Activated naive CD4-positive, alpha-beta T cell treated with anti-CD3 and anti-CD28 coated beads, Interleukin-2, amount 50 U/mL, for 24 hours (primary cell): ENCODE measurements at regions not wholly inside any gene's neighbourhood (a gene's known extent, or its start where the extent isn't known, plus 50 kb on each side); places are given as distances from the start of the nearest gene placed in this dataset.
"Not testable (repeated sequence)": the region's sequence is repeated elsewhere in the genome, so short reads cannot be mapped to it uniquely, and the experiment has no call there.

ENCODE experiments used
- H3K27ac Mint-ChIP-seq: one replicate; pipeline ENCODE4 v1.8.0; 2021; ENCODE audit warnings: mild to moderate bottlenecking, mixed read lengths
- H3K27me3 Mint-ChIP-seq: one replicate; pipeline ENCODE4 v1.8.0; 2021; ENCODE audit warnings: mixed read lengths
- H3K36me3 Mint-ChIP-seq: one replicate; pipeline ENCODE4 v1.8.0; 2021; ENCODE audit warnings: mixed read lengths
- H3K4me1 Mint-ChIP-seq: one replicate; pipeline ENCODE4 v1.8.0; 2021; ENCODE audit warnings: mixed read lengths
- H3K4me3 Mint-ChIP-seq: one replicate; pipeline ENCODE4 v1.8.0; 2021; ENCODE audit warnings: mild to moderate bottlenecking, mixed read lengths
- H3K9me3 Mint-ChIP-seq: one replicate; pipeline ENCODE4 v1.8.0; 2021; ENCODE audit warnings: mixed read lengths

DNA sequence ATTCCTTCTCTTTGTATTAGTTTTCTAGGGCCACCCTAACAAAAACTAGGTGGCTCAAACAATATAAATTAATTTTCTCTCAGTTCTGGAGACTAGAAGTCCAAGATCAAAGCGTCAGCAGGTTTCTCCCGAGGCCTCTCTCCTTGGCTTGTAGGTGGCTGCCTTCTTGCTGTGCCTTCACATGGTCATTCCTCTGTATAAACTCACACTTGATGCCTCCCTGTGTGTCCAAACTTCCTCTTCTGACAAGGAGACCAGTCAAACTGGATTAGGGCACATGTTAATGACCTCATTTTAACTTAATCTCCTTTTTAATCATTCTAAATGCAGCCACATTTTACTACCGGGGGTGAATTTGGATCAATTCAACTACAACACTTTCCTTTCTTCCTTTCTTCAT is 691.1 kb downstream of the DIPK2A start:
- H3K27ac Mint-ChIP-seq = no peak overlapping the region
- peaks cover 5% of the 10 kb centered on the region for H3K9me3 Mint-ChIP-seq
- H3K36me3 Mint-ChIP-seq = no peaks in the 10 kb centered on the region
- H3K27me3 Mint-ChIP-seq = no peaks in the 10 kb centered on the region
- H3K4me1 Mint-ChIP-seq = no peaks in the 10 kb centered on the region
- H3K4me3 Mint-ChIP-seq = no peak overlapping the region

DNA sequence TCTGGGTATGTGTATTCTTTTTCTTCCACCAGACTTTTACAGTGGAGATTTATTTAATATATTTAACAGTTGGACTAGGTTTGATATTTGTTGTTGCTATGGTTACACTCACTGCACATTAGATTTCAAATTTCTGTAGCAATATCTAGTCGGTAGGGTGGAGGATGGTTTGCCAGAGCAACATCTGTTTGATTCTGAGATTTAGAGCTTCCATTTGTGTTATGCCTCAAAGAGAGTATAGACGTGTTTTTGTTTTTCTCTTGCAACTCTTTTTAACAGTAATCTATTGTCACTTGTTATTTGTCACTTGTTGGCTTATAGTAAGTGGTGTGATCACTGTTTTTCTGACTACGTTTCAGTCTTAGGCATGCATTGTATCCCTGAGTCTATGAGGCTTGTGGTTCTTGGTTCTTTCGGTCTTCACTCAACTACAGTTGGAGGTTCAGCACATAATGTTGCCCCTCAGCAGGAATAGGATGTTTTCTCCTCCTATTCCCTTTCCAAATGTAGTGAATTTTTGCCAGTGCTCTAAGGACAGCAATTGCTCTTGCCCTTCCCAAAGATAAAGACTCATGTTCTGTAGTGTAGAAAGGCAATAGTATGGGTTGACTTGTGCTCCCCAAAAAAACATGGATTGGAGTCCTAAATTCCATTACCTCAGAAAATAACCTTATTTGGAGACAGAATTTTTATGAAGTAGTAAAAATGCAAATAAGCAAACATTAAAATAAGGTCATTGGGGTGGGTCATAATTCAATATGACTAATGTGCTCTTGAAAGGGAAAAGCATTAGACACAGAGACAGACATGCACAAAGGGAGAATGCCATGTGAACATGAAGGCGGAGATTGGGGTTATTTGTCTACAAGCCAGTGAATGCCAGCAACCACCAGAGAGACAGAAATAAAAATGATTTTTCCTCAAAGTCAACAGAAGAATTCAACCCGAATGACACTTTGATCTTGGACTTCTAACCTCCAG is 692.1 kb downstream of the DIPK2A start:
- Mint-ChIP-seq H3K4me3 (no peak overlapping the region), H3K27ac (no peak overlapping the region), H3K36me3 (no peaks in the 10 kb centered on the region), H3K4me1 (no peaks in the 10 kb centered on the region), H3K9me3 (peaks cover 5% of the 10 kb centered on the region), H3K27me3 (no peaks in the 10 kb centered on the region)

DNA sequence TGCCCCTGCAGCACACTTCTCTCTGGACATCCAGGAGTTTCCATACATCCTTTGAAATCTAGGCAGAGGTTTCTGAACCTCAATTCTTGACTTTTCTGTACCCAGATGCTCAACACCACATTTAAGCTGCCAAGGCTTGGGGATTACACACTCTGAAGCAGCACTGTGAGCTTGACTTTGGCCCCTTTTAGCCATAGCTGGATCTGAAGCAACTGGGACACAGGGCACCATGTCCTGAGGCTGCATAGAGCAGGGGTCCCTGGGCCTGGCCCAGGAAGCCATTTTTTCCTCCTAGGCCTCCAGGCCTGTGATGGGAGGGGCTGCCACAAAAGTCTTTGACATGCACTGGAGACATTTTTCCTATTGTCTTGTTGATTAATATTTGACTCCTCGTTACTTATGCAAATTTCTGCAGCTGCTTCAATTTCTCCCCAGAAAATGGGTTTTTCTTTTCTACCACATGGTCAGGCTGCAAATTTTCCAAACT is 694.0 kb downstream of the DIPK2A start:
- Mint-ChIP-seq H3K9me3 (peaks cover 5% of the 10 kb centered on the region), H3K27me3 (no peaks in the 10 kb centered on the region), H3K4me1 (no peaks in the 10 kb centered on the region), H3K4me3 (no peak overlapping the region), H3K27ac (no peak overlapping the region), H3K36me3 (no peaks in the 10 kb centered on the region)

DNA sequence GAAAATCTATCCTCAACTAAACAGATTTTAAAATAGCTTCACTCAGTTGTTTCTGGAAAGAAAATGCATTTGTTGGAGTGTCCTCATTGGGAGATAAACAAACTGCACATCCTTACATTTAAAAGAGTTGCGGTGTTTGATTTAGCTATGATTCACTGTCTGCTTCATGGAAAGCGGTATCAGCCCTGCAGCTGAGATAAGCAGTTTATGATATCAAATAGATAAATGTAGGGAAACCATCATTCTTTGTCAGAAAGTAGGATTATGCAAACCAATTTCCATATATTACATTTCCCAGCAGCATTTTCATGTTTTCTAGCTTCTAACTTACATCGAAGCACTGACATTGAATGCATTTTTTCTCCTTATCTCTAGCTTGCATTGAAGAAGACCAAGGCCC is 698.9 kb downstream of the DIPK2A start:
- Mint-ChIP-seq H3K27ac (no peak overlapping the region), H3K9me3 (peaks cover 5% of the 10 kb centered on the region), H3K4me1 (no peaks in the 10 kb centered on the region), H3K36me3 (no peaks in the 10 kb centered on the region), H3K27me3 (no peaks in the 10 kb centered on the region), H3K4me3 (no peak overlapping the region)

DNA sequence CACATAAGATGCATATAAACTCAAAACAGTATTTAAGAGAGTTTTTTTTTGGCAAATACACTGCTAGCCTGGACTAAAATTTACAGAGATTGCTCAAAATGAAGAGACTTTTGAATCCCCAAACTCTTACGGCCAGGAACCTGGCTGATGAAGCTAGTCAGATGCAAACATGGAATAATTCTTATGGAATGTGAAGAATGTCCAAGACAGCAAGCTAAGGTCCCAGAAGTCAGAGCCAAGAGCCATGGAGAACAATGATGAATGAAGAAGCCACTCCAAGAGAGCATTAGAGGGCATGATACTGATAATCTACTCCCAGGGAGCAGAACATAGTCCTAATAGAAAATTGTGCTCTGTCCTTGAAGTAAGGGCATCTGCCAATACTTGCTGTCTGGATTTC is 705.5 kb downstream of the DIPK2A start:
- H3K4me1 Mint-ChIP-seq = no peaks in the 10 kb centered on the region
- H3K27ac Mint-ChIP-seq = no peak overlapping the region
- H3K36me3 Mint-ChIP-seq = no peaks in the 10 kb centered on the region
- no peak overlapping the region for H3K4me3 Mint-ChIP-seq
- no peaks in the 10 kb centered on the region for H3K9me3 Mint-ChIP-seq
- no peaks in the 10 kb centered on the region for H3K27me3 Mint-ChIP-seq

DNA sequence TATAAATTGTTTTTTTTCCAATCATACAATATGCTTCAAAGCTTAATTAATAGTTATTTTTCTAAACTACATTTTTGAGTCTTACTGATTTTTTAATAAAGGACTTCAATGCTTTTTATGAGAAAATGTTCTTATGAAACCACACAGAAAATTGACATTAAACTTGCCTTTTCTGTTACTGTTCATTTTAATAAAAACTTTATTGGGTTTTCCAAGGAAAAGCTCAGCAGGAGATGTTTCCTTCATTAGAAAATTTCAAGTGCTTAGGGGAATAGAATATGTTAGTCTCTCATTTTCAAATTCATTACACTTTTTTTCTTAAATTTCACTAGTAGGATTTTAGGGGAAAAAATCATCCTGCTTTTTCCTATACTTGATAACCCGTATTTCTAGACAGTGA is 711.4 kb downstream of the DIPK2A start:
- H3K4me3 Mint-ChIP-seq = no peak overlapping the region
- no peaks in the 10 kb centered on the region for H3K36me3 Mint-ChIP-seq
- no peaks in the 10 kb centered on the region for H3K27me3 Mint-ChIP-seq
- H3K27ac Mint-ChIP-seq = no peak overlapping the region
- H3K9me3 Mint-ChIP-seq = no peaks in the 10 kb centered on the region
- no peaks in the 10 kb centered on the region for H3K4me1 Mint-ChIP-seq

DNA sequence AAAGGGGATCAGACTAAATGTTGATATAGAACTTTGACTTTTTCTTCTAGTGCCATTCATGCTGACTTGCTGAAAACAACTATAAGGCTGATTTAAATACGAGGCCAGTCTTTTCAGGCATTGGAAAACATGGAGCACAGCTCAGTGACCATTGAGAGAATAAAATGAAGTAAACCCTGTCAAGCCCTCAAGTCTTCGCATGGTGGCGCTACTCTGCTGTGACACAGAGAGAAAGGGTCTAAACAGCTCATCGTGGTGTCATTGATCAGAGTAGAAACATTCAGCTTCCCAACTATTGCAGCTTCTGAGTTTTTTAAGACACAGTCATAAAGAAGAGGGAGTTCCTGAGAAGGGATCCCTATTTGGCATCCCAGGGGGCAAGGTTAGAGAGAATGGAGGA is 716.2 kb downstream of the DIPK2A start:
- Mint-ChIP-seq H3K4me3 (no peak overlapping the region), H3K4me1 (no peaks in the 10 kb centered on the region), H3K36me3 (no peaks in the 10 kb centered on the region), H3K9me3 (peaks cover 3% of the 10 kb centered on the region), H3K27me3 (no peaks in the 10 kb centered on the region), H3K27ac (no peak overlapping the region)

DNA sequence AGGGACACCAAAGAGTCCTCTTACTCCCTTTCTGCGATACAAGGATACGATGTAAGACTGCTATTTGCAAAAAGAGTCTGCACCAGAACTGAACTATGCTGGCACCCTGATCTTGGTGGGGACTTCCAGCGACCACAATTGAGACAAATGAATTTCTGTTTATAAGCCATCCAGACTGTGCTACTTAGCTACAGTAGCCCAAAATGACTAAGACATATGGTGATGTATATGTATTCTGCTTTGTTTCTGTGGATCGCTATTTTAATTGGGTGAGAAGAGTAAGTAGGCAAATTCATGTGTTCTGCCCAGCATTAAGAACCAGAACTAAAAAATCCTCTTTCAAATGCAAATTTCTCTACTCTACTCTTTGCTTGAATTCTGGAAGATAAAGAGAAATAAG is 720.9 kb downstream of the DIPK2A start:
- Mint-ChIP-seq H3K27me3 (no peaks in the 10 kb centered on the region), H3K27ac (no peak overlapping the region), H3K4me1 (no peaks in the 10 kb centered on the region), H3K9me3 (peaks cover 7% of the 10 kb centered on the region), H3K36me3 (no peaks in the 10 kb centered on the region), H3K4me3 (no peak overlapping the region)

DNA sequence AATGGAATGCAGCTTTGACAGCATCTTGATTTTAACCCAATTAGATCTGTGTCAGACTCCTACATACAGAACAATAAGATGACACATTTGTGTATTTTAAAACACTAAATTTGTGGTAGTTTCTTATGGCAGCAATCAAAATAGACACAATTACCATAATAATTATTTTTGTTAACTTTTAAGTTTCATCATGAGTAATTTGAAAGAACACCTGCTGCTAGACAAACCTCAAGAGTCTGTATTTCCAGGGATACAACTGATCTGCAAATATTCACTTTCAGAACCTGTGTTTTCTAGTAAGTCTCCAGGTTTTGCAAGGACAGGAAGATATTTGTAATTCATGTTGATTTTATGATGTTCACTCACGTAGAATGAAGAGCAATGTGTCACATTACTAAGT is 736.8 kb downstream of the DIPK2A start:
- Mint-ChIP-seq H3K36me3 (no peaks in the 10 kb centered on the region), H3K9me3 (peaks cover 6% of the 10 kb centered on the region), H3K4me3 (no peak overlapping the region), H3K27me3 (no peaks in the 10 kb centered on the region), H3K4me1 (no peaks in the 10 kb centered on the region), H3K27ac (no peak overlapping the region)

DNA sequence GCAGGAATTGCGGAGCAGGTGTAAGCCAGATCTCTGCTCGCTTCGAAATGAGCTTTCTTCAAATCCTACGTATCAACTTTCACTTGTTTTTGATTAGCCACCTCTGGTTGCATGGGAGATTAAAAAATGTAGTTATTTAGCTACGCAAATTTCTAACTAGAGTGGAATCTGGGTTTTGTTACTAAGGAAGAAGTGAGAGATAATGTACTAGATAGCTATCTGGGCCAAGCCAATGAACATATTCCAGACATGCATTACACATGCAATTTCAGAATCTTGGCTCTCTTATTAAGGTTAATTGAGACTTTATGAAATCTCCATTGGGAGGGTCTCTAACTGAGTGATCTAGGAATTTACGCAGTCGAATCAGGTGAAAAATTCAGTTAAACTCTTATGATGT is 765.7 kb downstream of the DIPK2A start:
- Mint-ChIP-seq H3K4me3 (no peak overlapping the region), H3K4me1 (no peaks in the 10 kb centered on the region), H3K36me3 (no peaks in the 10 kb centered on the region)

DNA sequence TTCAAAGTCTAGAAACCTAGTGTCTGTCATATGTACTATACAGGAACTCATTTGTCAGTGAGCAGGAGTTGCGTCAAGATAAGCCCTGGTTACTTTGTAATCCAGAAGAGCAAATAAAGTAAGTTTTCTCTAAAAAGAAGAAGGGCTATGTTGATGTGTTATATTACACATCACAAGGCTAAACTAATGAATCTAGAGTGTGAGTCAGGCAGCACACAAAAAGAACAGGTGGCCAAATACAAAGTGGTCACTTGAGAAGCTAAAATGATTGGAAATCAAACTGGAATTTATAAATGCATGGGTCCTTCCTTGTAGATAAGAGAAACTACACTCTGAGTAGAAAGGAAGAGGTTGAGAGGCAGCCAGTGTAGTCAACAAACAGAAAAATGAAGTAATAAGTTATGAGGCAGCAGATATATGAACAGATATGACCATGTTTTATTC is 771.6 kb downstream of the DIPK2A start:
- H3K9me3 Mint-ChIP-seq = no peaks in the 10 kb centered on the region
- H3K4me3 Mint-ChIP-seq = no peak overlapping the region
- no peaks in the 10 kb centered on the region for H3K36me3 Mint-ChIP-seq
- no peaks in the 10 kb centered on the region for H3K4me1 Mint-ChIP-seq
- no peak overlapping the region for H3K27ac Mint-ChIP-seq
- no peaks in the 10 kb centered on the region for H3K27me3 Mint-ChIP-seq

More for the DNA sequence above, 765.7 kb downstream of the DIPK2A start:
- Mint-ChIP-seq H3K27me3 (no peaks in the 10 kb centered on the region), H3K9me3 (no peaks in the 10 kb centered on the region), H3K27ac (no peak overlapping the region)

DNA sequence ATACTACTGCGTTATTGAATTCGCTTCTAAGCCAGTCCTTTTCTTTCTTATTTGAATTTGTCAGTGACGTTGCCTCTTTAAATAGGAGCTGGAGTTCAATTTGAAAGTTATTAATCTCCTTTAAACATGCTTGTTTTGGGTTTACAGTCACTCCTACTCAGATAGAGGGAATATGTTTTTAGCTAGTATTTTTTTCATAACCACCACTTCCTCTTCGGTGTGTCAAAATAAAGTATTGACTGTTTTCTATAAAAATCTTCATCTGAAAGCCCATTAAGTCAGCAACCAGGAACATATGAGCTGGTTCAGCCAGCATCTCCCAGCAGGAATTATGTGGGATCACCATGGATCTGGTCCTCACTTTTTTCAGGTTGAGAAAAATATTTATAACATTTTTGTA is 772.9 kb downstream of the DIPK2A start:
- no peak overlapping the region for H3K27ac Mint-ChIP-seq
- H3K9me3 Mint-ChIP-seq = no peaks in the 10 kb centered on the region
- H3K4me3 Mint-ChIP-seq = no peak overlapping the region
- H3K27me3 Mint-ChIP-seq = no peaks in the 10 kb centered on the region
- no peaks in the 10 kb centered on the region for H3K36me3 Mint-ChIP-seq
- no peaks in the 10 kb centered on the region for H3K4me1 Mint-ChIP-seq

DNA sequence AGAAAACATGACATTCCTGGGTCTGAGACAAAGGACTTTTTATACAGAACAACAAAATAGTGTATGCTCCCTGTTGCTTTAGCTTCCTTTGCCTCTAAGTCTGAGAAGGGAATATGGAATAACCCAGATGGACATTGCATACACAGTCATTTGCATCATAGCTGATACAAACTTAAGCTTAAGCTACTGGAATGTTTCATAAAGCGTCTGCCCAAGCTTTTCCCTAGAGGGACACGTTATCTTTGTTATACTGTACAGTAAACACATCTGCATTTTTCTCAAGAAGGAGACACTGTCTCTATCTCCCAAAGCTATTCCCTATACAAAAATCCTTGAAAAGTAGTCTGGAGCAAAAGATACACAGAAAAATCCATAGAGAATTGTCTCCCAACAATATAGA is 775.0 kb downstream of the DIPK2A start:
- Mint-ChIP-seq H3K36me3 (no peaks in the 10 kb centered on the region), H3K27me3 (no peaks in the 10 kb centered on the region), H3K9me3 (no peaks in the 10 kb centered on the region), H3K27ac (no peak overlapping the region), H3K4me1 (no peaks in the 10 kb centered on the region), H3K4me3 (no peak overlapping the region)

DNA sequence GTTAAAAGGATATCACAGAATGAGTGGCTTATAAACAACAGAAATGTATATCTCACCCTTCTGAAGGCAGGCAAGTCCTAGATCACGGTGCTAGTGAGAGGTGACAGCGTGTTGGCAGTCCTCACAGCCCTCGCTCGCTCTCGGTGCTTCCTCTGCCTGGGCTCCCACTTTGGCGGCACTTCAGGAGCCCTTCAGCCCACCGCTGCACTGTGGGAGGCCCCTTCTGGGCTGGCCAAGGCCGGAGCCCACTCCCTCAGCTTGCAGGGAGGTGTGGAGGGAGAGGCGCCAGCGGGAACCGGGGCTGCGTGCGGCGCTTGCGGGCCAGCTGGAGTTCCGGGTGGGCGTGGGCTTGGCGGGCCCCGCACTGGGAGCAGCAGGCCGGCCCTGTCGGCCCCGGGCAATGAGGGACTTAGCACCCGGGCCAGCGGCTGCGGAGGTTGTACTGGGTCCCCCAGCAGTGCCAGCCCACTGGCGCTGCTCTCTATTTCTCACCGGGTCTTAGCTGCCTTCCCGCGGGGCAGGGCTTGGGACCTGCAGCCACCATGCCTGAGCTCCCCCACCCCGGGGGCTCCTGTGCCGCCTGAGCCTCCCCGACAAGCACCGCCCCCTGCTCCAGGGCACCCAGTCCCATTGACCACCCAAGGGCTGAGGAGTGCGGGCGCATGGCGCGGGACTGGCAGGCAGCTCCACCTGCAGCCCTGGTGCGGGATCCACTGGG is 778.1 kb downstream of the DIPK2A start:
- not testable (repeated sequence) for H3K4me1 Mint-ChIP-seq, H3K27ac Mint-ChIP-seq, H3K27me3 Mint-ChIP-seq, H3K4me3 Mint-ChIP-seq, H3K36me3 Mint-ChIP-seq, H3K9me3 Mint-ChIP-seq

DNA sequence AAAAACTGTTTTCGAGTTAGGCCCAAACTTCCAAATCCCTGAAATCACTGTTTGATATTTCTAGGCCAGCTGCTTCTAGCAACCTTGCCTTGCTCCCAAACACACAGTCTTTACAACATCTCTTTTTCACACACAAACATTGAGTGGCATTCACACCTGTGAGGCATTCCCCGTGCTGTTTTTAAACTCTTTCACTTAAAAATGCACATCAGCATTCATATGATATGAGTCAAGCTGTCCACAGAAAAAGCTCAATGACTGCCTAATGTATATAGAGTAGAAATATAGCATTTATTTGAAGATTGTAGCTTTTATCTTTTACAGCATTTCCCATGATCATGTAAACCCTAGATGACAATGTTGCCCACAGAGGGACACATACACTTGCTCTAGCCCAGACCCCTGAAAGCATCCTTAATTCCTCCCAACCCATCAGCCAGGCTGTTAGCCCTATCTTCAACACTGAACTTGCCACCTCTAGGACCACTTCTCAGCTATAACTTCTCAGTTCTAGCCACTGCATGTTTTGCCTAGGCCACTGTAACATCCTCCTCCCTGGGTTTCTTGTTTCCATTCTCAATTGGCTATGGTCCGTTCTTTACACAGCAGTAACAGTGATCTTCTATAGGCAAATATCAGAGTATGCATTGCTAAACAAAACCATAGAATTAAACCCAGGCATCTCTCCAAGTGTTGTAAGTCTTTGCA is 782.6 kb downstream of the DIPK2A start:
- H3K9me3 Mint-ChIP-seq = no peaks in the 10 kb centered on the region
- H3K27me3 Mint-ChIP-seq = no peaks in the 10 kb centered on the region
- no peak overlapping the region for H3K4me3 Mint-ChIP-seq
- no peaks in the 10 kb centered on the region for H3K4me1 Mint-ChIP-seq
- no peak overlapping the region for H3K27ac Mint-ChIP-seq
- no peaks in the 10 kb centered on the region for H3K36me3 Mint-ChIP-seq
